Neuronal stem cell (in vitro differentiated cells): ENCODE measurements at regions not wholly inside any gene's neighbourhood (a gene's known extent, or its start where the extent isn't known, plus 50 kb on each side); places are given as distances from the start of the nearest gene placed in this dataset.
A peak's percentile ranks its signal among the peaks of the same experiment; 100 is the strongest.

Experiments
- DNase-seq: peaks from one replicate; pipeline ENCODE4 v3.0.0-alpha.2; 2013; ENCODE audit warnings: low spot score
- H2AFZ ChIP-seq: one replicate; pipeline ENCODE4 v1.6.1; 2013; ENCODE audit warnings: mild to moderate bottlenecking, low read length, inconsistent platforms
- H2AK5ac ChIP-seq: 2 replicates; pipeline ENCODE4 v1.6.1; 2013; ENCODE audit warnings: low read depth, mild to moderate bottlenecking, inconsistent platforms, low read length, moderate library complexity, mixed read lengths
- H2BK120ac ChIP-seq: 2 replicates; pipeline ENCODE4 v1.6.1; 2013; ENCODE audit warnings: low read depth, mild to moderate bottlenecking, inconsistent platforms, low read length, moderate library complexity, mixed read lengths
- H2BK12ac ChIP-seq: one replicate; pipeline ENCODE4 v1.6.1; 2013; ENCODE audit warnings: low read length, inconsistent platforms
- H2BK15ac ChIP-seq: 2 replicates; pipeline ENCODE4 v1.6.1; 2013; ENCODE audit warnings: mild to moderate bottlenecking, low read length, inconsistent platforms, mixed read lengths
- H2BK5ac ChIP-seq: one replicate; pipeline ENCODE4 v1.6.1; 2013; ENCODE audit warnings: inconsistent platforms, mild to moderate bottlenecking, low read length, moderate library complexity
- H3K14ac ChIP-seq: one replicate; pipeline ENCODE4 v1.6.1; 2013; ENCODE audit warnings: low read length, inconsistent platforms
- H3K18ac ChIP-seq: 2 replicates; pipeline ENCODE4 v1.6.1; 2013; ENCODE audit warnings: low read length, inconsistent platforms
- H3K23ac ChIP-seq: 2 replicates; pipeline ENCODE4 v1.6.1; 2013; ENCODE audit warnings: low read depth, mild to moderate bottlenecking, mixed read lengths, low read length, inconsistent platforms; ENCODE audit not compliant: poor library complexity
- H3K27ac ChIP-seq: replicated peaks from 3 replicates; pipeline ENCODE4 v1.5.1; 2013; ENCODE audit warnings: low read length, inconsistent platforms
- H3K27me3 ChIP-seq, 3 experiments: 2 replicates each; pipeline ENCODE4 v1.6.1; 2013; ENCODE audit warnings: low read length in 3 of 3, mild to moderate bottlenecking in 2 of 3, inconsistent platforms in 1 of 3, low read depth in 1 of 3, mixed read lengths in 1 of 3, moderate library complexity in 1 of 3; ENCODE audit not compliant: control insufficient read depth in 3 of 3, insufficient read depth in 3 of 3
- H3K36me3 ChIP-seq, 2 donors: replicated peaks in 1 of 2; 2 replicates each; pipeline ENCODE4 v1.6.1; 2013; ENCODE audit warnings: low read length in 2 of 2; ENCODE audit not compliant: control insufficient read depth in 2 of 2, insufficient read depth in 2 of 2
- H3K4ac ChIP-seq: 2 replicates; pipeline ENCODE4 v1.6.1; 2013; ENCODE audit warnings: inconsistent platforms, mild to moderate bottlenecking, low read length, moderate library complexity
- H3K4me1 ChIP-seq, 2 donors: 1 replicate in 1 of 2; 2 replicates in 1 of 2; pipeline ENCODE4 v1.6.1; 2013; ENCODE audit warnings: low read length in 2 of 2, low read depth in 1 of 2; ENCODE audit not compliant: control insufficient read depth in 2 of 2, insufficient read depth in 1 of 2
- H3K4me2 ChIP-seq: one replicate; pipeline ENCODE4 v1.6.1; 2013; ENCODE audit warnings: mild to moderate bottlenecking, low read length, inconsistent platforms; ENCODE audit not compliant: insufficient read depth, poor library complexity, severe bottlenecking
- H3K4me3 ChIP-seq, 2 donors: 2 replicates each; pipeline ENCODE4 v1.5.1; 2013; ENCODE audit warnings: low read length in 2 of 2, mild to moderate bottlenecking in 2 of 2, inconsistent platforms in 1 of 2, moderate library complexity in 1 of 2
- H3K79me1 ChIP-seq: one replicate; pipeline ENCODE4 v1.6.1; 2013; ENCODE audit warnings: low read depth, mild to moderate bottlenecking, inconsistent platforms, low read length, moderate library complexity
- H3K9ac ChIP-seq: one replicate; pipeline ENCODE4 v1.6.1; 2013; ENCODE audit warnings: mild to moderate bottlenecking, low read depth, low read length, inconsistent platforms; ENCODE audit not compliant: poor library complexity
- H3K9me3 ChIP-seq, 2 donors: replicated peaks in 1 of 2; 2 replicates each; pipeline versions ENCODE3 to v1.6.1; 2013; ENCODE audit warnings: low read length in 2 of 2, mild to moderate bottlenecking in 2 of 2, inconsistent platforms in 1 of 2, low read depth in 1 of 2, mixed read lengths in 1 of 2, moderate library complexity in 1 of 2; ENCODE audit not compliant: control insufficient read depth in 2 of 2, insufficient read depth in 1 of 2
- H4K8ac ChIP-seq: one replicate; pipeline ENCODE4 v1.6.1; 2013; ENCODE audit warnings: low read depth, mild to moderate bottlenecking, inconsistent platforms, low read length, moderate library complexity
- H4K91ac ChIP-seq: one replicate; pipeline ENCODE4 v1.6.1; 2013; ENCODE audit warnings: low read length, low read depth, mild to moderate bottlenecking, inconsistent platforms; ENCODE audit not compliant: poor library complexity
- WGBS, 2 donors: extraction: QIAGEN DNeasy Blood & Tissue Kit; methylation state at CpG; one replicate each; pipeline ENCODE4 v1.1.7; 2013; ENCODE audit warnings: missing lambda C conversion rate in 2 of 2, mixed read lengths in 1 of 2; ENCODE audit not compliant: insufficient read length in 2 of 2, insufficient replicate concordance in 1 of 2; ENCODE audit errors: extremely low coverage in 2 of 2; 5-methylcytosine and 5-hydroxymethylcytosine counted together

DNA sequence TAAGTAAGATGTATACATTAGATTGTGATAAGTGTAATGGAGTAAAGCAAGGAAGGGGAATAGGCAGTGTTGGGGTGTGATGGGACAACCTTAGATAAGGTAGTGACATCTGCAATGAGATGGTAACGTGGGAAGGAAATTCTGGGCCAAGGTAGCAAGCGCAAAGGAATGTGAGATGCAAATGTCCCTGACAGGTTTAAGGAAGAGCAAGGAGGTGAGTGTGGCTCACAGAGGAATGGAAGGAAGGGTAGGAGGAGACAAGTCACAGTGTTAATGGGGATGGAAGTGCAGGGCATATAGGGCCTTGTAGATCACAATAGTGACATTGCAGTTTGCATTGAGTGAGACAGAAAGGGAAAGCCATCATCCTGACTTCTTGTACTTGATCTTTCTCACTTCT lies 170.9 kb upstream of the FAM98A start:
- no peak overlapping the region for H2AK5ac ChIP-seq
- H3K4ac ChIP-seq, result no peak overlapping the region
- H3K36me3 ChIP-seq, result no peaks in the 10 kb centered on the region
- H2BK120ac ChIP-seq, result no peak overlapping the region
- H2BK5ac ChIP-seq, result no peak overlapping the region
- no peak for DNase-seq
- no peak overlapping the region for H3K4me3 ChIP-seq
- H3K4me1 ChIP-seq, result peaks cover 0 to 9% of the 10 kb centered on the region in 2 donors
- H3K27ac ChIP-seq, result no peak overlapping the region
- H2BK15ac ChIP-seq, result no peak overlapping the region
- no CpG with 5 or more reads among the region's 2 CpGs for WGBS, 2 donors
- H3K23ac ChIP-seq, result no peak overlapping the region
- H2BK12ac ChIP-seq, result no peak overlapping the region
- no peaks in the 10 kb centered on the region for H3K79me1 ChIP-seq
- H2AFZ ChIP-seq, result no peak overlapping the region
- no peak overlapping the region for H3K18ac ChIP-seq
- H4K91ac ChIP-seq, result no peak overlapping the region
- H3K14ac ChIP-seq, result no peak overlapping the region
- H3K9me3 ChIP-seq, result no peaks in the 10 kb centered on the region
- no peak overlapping the region for H3K4me2 ChIP-seq
- no peaks in the 10 kb centered on the region for H3K27me3 ChIP-seq
- no peak overlapping the region for H3K9ac ChIP-seq
- no peak overlapping the region for H4K8ac ChIP-seq

DNA sequence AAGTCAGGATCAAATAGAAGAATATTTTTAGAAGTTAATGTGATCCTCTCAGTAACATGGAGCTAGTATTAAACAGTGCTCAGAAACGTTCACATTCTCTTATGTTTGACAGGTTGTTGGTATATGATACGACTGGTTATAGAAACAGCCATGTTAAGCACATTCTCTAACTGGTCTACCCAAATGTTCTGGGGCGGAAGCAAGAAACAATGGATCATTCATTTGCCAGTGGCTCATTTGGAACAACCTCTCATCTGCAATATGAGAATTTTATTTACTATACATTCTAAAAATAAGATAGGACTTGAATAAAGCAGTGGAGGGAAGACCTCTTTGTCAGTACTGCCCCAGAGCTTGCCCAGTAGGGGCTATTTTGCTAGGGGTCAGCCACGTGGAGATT lies 167.1 kb upstream of the FAM98A start:
- Histone ChIP-seq H3K36me3 (no peaks in the 10 kb centered on the region), H3K79me1 (no peaks in the 10 kb centered on the region), H3K9ac (no peak overlapping the region), H2BK12ac (no peak overlapping the region), H3K18ac (no peak overlapping the region), H3K4me3 (no peak overlapping the region), H4K91ac (no peak overlapping the region), H3K4me1 (peaks cover 2 to 24% of the 10 kb centered on the region in 2 donors), H2BK120ac (no peak overlapping the region), H3K14ac (no peak overlapping the region), H2AK5ac (no peak overlapping the region), H3K9me3 (no peaks in the 10 kb centered on the region), H3K4ac (no peak overlapping the region), H4K8ac (no peak overlapping the region), H3K4me2 (no peak overlapping the region), H3K27me3 (no peaks in the 10 kb centered on the region), H2BK15ac (no peak overlapping the region), H2BK5ac (no peak overlapping the region), H3K27ac (no peak overlapping the region), H2AFZ (peak overlapping the region; percentile 15), H3K23ac (no peak overlapping the region)
- no CpG with 5 or more reads among the region's 4 CpGs for WGBS, 2 donors
- DNase-seq, result no peak

DNA sequence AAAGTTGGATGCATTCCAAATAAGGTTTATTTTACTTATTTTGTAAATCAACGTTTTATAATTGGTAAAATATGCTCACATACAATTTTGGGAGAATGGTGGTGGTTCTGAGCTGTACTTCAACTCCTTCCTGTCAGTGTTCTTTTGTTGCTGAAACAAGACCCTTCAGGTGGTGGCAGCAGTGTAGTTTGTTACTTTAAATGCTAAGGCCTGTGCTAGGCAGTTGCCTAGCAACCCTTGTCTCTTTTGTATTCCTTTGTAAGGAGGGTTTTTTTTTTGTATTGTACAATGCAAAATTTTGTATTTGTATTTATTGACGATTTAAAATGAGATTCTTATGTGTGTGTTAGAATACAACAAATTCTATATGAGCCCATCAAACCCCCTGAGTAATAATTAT lies 166.0 kb upstream of the FAM98A start:
- Histone ChIP-seq H4K91ac (no peak overlapping the region), H3K36me3 (no peaks in the 10 kb centered on the region), H3K79me1 (no peaks in the 10 kb centered on the region), H3K14ac (no peak overlapping the region), H3K9me3 (no peaks in the 10 kb centered on the region), H4K8ac (no peak overlapping the region), H3K9ac (no peak overlapping the region), H3K4me2 (no peak overlapping the region), H3K4me1 (peaks cover 2 to 24% of the 10 kb centered on the region in 2 donors), H2AK5ac (no peak overlapping the region), H3K27me3 (no peaks in the 10 kb centered on the region), H2BK15ac (no peak overlapping the region), H2BK120ac (no peak overlapping the region), H3K23ac (no peak overlapping the region), H3K18ac (no peak overlapping the region), H3K27ac (no peak overlapping the region), H2AFZ (peak overlapping the region; percentile 32), H3K4ac (no peak overlapping the region), H3K4me3 (no peak overlapping the region), H2BK12ac (no peak overlapping the region), H2BK5ac (no peak overlapping the region)
- no CpG with 5 or more reads among the region's 2 CpGs for WGBS, 2 donors
- peak; percentile 41 for DNase-seq

DNA sequence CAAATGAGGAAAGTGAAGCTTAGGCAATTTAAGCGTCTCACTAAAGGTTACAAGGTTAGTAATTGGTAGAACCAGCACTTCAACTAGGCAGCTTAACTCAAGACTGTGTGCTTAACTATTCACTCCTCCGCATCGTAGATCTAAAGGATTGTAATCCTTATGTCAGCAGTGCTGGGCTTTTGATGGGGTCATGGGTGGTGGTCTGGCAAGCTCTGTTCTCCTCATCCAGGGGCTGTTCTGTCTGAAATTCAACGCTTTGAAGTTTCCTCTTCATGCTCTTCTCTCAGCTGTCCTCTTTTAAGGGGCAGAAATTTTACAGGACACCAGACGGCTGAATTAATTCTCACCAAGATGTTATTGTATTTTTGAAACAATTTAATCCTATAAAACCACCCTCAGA lies 165.5 kb upstream of the FAM98A start:
- DNase-seq, result no peak
- Histone ChIP-seq H3K36me3 (no peaks in the 10 kb centered on the region), H3K14ac (no peak overlapping the region), H3K4me3 (no peak overlapping the region), H3K23ac (no peak overlapping the region), H3K9me3 (no peaks in the 10 kb centered on the region), H3K4me2 (no peak overlapping the region), H4K8ac (no peak overlapping the region), H3K4ac (no peak overlapping the region), H3K18ac (no peak overlapping the region), H2AFZ (no peak overlapping the region), H3K4me1 (peaks cover 2 to 24% of the 10 kb centered on the region in 2 donors), H2BK12ac (no peak overlapping the region), H3K79me1 (no peaks in the 10 kb centered on the region), H3K27ac (no peak overlapping the region), H2BK5ac (no peak overlapping the region), H2BK120ac (no peak overlapping the region), H4K91ac (no peak overlapping the region), H3K27me3 (no peaks in the 10 kb centered on the region), H2AK5ac (no peak overlapping the region), H2BK15ac (no peak overlapping the region), H3K9ac (no peak overlapping the region)
- no CpG with 5 or more reads among the region's 5 CpGs for WGBS, 2 donors
